ENCODE measurements at regions not wholly inside any gene's neighbourhood (a gene's known extent, or its start where the extent isn't known, plus 50 kb on each side); places are given as distances from the start of the nearest gene placed in this dataset.

DNA sequence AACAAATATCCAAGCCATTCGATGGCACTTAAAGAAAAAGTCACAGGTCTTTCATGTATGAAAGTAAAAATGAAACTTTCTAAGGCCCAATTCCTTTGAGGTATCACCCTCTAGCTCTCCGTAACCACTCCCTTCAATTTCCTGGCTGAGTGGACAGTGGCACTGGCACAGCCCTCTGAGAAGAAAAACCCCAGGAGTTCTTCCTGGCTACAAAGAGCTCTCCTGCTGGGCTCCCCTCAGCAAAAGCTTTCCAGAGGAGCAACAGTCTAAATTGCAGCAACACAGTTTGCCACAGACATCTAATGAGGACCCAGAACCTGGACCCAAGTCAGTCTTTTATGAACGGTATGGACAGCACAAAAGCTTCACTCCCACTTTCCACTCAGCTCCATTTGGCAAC lies 71.8 kb downstream of the FUNDC1 start:
- no peak for FAIRE-seq
- no peak for DNase-seq (ENCODE audit: low spot score)

GRCh38 chrX:44462850-44463249 lies 79.8 kb downstream of the FUNDC1 start:
- DNase-seq (ENCODE audit: low spot score) (no peak), FAIRE-seq (no peak)

DNA sequence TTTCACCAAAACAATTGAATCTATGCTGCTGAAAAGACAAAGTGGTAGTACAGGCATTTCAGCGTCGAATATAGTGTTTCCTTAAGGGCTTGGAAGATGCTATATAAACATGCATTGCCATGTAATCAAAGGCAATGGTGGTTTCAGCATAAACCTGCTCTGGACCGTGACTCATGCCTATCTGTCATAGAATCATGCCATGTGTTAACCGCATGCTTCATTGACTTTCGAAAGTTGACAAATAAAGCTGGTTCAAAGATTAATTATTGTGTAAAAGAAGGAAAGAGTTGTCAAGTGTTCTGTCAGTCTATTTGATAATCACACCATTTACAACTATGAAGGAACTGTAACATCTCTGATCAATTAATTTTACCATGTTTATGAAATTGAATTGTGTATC lies 83.2 kb downstream of the FUNDC1 start:
- peak; percentile 32 for FAIRE-seq
- DNase-seq (ENCODE audit: low spot score), result no peak

DNA sequence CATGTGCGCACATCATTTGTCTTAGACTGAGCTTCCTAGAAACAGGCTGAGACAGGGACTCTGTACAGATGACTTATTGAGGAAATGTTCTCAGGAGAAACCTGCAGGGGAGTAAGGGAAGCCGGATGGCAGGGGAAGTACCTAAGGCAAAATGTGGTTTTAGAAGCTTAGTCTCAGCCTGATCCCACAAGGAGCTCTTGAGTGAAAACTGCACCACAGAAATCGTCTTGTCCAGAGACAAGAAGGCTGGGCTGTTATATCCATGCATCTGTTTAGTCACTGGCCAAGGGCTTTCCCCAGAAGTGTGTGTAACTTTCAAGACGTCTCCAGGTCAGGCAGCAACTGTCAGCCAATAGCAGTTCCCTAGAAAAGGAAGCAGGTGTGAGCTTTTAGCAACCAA lies 86.0 kb downstream of the FUNDC1 start:
- FAIRE-seq, result no peak
- DNase-seq (ENCODE audit: low spot score), result no peak

- FAIRE-seq (no peak), DNase-seq (ENCODE audit: low spot score) (no peak)
Measured at GRCh38 chrX:44451056-44451455, 91.6 kb downstream of the FUNDC1 start.

DNA sequence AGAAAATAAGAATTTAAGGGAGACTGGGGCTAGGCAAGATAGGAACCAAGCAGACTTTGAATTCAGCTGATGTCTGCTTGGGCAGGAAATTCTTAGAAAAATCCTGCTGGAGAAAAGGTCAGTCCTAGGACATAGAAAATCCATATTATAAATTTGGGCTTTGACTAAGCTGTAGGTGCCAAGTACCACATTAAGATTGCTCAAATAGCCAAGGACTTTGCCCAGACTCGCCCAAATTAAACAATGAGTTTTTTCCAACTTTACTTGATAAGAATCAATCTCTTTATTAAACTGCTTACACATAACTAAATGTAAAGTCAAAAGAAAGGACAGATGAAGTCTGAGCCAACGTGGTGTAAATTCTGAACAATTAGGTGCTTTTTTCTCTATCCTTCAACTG lies 95.4 kb downstream of the FUNDC1 start:
- no peak for FAIRE-seq

GRCh38 chrX:44440006-44440405 lies 96.5 kb upstream of the EFHC2 start:
- FAIRE-seq, result no peak

More for the DNA sequence above, 95.4 kb downstream of the FUNDC1 start:
- DNase-seq (ENCODE audit: low spot score), result no peak

DNA sequence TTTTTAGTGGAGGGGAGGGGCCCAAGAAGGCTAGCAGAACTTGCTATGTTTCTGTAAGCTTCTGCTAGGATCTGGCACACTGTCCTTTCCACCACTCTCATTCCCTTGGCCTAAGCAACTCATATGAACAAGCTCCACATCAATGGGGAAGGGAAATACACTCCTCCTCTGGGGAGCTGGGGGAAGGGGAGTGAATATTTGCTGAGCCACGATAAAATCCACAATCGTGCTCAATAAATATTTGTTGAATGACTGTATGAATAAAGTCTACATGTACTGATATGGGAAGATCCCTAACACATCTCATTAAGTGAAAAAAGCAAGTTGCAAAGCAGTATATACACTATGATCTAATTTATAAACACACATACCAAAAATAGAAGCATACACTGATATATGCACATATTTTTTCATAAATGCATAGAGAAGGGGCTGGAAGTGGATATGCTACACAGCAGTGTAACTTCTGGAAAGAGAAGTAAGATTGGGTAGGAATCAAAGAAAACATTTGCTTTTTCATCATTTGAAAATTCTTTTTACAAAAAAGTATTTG lies 95.8 kb upstream of the EFHC2 start:
- FAIRE-seq (no peak), DNase-seq (ENCODE audit: low spot score) (no peak)

More at GRCh38 chrX:44440006-44440405, 96.5 kb upstream of the EFHC2 start:
- DNase-seq (ENCODE audit: low spot score), result no peak

GRCh38 chrX:44435047-44435446 lies 91.6 kb upstream of the EFHC2 start:
- no peak for FAIRE-seq
- no peak for DNase-seq (ENCODE audit: low spot score)

GRCh38 chrX:44433556-44433955 lies 90.1 kb upstream of the EFHC2 start:
- FAIRE-seq (no peak), DNase-seq (ENCODE audit: low spot score) (no peak)

DNA sequence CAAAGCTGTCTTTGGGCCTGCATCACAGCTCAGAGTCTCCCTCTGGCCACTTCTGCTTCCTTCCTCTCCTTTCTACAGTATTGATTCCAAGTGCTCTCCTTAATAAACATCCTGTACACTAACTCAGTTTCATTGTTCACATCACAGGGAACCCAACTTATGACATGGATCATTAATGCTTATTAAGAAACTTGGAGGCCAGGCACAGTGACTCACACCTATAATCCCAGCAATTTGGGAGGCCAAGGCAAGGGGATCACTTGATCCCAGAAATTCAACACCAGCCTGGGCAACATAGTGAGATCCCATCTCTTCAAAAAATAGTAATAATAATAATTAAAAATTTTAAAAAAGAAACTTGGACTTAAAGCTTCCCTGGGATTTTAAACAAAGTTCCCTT lies 89.2 kb upstream of the EFHC2 start:
- FAIRE-seq, result no peak

GRCh38 chrX:44431194-44431593 lies 87.7 kb upstream of the EFHC2 start:
- peak; percentile 22 for DNase-seq (ENCODE audit: low spot score)

More for the DNA sequence above, 89.2 kb upstream of the EFHC2 start:
- no peak for DNase-seq (ENCODE audit: low spot score)

DNA sequence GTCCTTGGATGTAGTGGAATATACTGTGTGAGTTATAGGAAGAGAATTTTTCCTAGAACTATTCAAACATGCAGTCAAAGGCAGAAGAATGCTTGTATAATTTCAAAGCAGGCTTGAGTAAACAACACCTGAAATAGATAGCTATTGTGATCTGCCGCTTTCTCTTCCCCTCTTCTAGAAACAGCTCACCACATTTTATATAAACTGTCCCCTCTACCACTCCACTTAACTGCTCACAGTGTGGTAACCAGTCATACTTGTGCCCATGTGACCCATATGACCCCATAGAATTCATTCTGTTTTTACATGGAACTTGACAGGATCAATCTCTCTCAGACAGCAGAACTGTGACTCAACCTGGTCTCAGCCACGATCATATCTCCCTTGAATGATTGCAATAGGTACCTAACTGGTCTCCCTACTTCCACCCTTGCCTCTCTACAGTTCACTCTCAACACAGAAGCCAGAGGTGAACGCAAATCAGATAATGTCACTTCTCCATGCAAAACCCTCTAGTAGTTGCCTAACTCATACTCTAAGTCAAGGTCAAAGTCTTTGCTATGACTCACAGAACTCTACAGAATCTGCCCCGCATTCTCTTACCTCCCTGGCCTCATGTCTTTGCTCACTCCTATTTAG lies 85.6 kb upstream of the EFHC2 start:
- FAIRE-seq, result no peak

More at GRCh38 chrX:44431194-44431593, 87.7 kb upstream of the EFHC2 start:
- peak; percentile 57 for FAIRE-seq

DNA sequence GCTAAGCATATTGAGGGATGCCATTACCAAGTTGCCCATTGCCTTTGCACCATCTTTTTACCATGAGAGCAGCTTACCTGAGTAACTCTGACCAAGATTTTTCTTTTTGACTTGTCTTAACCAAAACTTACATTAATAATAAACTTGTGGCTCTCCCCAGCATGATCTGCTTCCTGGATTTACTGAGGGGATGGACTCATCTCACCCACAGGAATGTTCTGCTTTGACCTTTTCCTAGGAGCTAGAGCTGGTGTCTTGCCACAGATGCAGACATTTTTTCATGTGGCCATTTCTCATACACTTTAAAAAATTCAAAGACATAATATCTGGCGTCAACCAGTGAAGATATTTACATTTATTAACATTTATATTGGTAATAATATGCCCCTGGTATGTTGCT lies 79.2 kb upstream of the EFHC2 start:
- FAIRE-seq (peak; percentile 96), DNase-seq (ENCODE audit: low spot score) (peak; percentile 43)

More for the DNA sequence above, 85.6 kb upstream of the EFHC2 start:
- no peak for DNase-seq (ENCODE audit: low spot score)

- FAIRE-seq (no peak), DNase-seq (ENCODE audit: low spot score) (no peak)
Measured at GRCh38 chrX:44415639-44416386, 72.3 kb upstream of the EFHC2 start.

GRCh38 chrX:44401151-44401550 lies 57.7 kb upstream of the EFHC2 start:
- DNase-seq (ENCODE audit: low spot score) (no peak), FAIRE-seq (no peak)

DNA sequence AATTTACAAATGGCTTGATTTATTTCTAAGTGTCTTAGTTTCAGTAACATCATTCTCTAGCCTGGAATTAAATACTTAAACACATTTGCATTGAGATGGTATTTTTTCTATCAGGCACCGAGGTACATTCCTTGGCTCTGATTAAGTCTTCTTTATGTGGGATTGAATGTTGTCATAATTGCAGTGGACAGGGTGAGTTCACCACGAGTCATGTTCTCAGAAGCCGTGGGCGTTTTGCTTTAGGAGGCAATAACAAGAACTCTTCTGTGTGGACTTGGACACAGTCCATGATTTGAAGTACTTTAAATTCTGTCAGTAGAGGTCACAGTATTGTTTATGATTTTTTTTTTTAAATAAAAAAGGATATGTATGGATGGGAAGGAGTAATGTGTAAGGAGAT lies 57.1 kb upstream of the EFHC2 start:
- peak; percentile 57 for DNase-seq (ENCODE audit: low spot score)

DNA sequence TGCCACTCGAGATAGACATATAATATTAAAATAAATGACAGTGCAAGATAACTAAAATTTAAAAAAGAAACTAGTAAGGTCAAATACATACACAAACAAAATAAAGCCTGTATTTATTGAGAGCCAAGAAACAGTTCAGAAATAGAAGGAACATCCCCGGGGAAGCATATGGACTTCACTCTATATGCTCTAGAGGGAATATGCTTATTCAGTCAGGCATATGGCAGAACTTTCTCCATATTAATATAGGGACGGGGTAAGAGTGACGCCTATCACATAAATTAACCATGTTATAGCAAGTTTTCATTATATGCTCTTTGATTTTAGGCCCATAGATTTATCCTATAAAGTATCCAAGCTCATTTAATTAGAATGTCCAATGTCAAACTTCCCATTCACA lies 56.7 kb upstream of the EFHC2 start:
- FAIRE-seq, result peak; percentile 26
- no peak for DNase-seq (ENCODE audit: low spot score)

More for the DNA sequence above, 57.1 kb upstream of the EFHC2 start:
- FAIRE-seq, result peak; percentile 91

Measured in RCC 7860 (cell line).